IMR-90 (cell line): ENCODE measurements at regions not wholly inside any gene's neighbourhood (a gene's known extent, or its start where the extent isn't known, plus 50 kb on each side); places are given as distances from the start of the nearest gene placed in this dataset.
A peak's percentile ranks its signal among the peaks of the same experiment; 100 is the strongest.

ENCODE experiments used
- ATAC-seq: fragments of 200-7000 bp; cut with Tn5 transposase; 2 replicates; pipeline ENCODE4 v1.9.1; 2020; ENCODE audit warnings: low read depth, mild to moderate bottlenecking, moderate library complexity
- BruUV-seq: library from RNA; stranded (reverse); fragments of 400-500 nt; replicated peaks from 2 replicates; lab custom pipeline; 2021; lab: Mats Ljungman, UMichigan
- CTCF ChIA-PET: fragments of 300-600 bp; formaldehyde crosslinking; extraction: SDS; loops from one replicate; lab custom pipeline; 2021; ENCODE audit warnings: antibody characterized with exemption; lab: Yijun Ruan, JAX
- POLR2A ChIA-PET: fragments of 300-600 bp; sonication (Branson Sonifier 250); formaldehyde crosslinking; loops from one replicate; lab custom pipeline; 2022; ENCODE audit warnings: antibody characterized with exemption; ENCODE audit not compliant: unreplicated experiment; lab: Charles Lee
- DNase-seq: peaks from one replicate; pipeline ENCODE4 v3.0.0; 2013
- H2AFZ ChIP-seq: replicated peaks from 2 replicates; pipeline ENCODE3; 2013; ENCODE audit warnings: low read length, mild to moderate bottlenecking; ENCODE audit not compliant: poor library complexity
- H2AK5ac ChIP-seq: 2 replicates; pipeline ENCODE4 v1.6.1; 2013; ENCODE audit warnings: low read depth, low read length, inconsistent platforms
- H2AK9ac ChIP-seq: replicated peaks from 2 replicates; pipeline ENCODE3; 2013; ENCODE audit warnings: mild to moderate bottlenecking, low read depth, low read length, moderate library complexity; ENCODE audit not compliant: poor library complexity
- H2BK120ac ChIP-seq: 2 replicates; pipeline ENCODE4 v1.6.1; 2013; ENCODE audit warnings: low read depth, low read length, inconsistent platforms
- H2BK15ac ChIP-seq: 3 replicates; pipeline ENCODE4 v1.6.1; 2013; ENCODE audit warnings: low read depth, low read length, inconsistent platforms
- H2BK20ac ChIP-seq: 2 replicates; pipeline ENCODE4 v1.6.1; 2013; ENCODE audit warnings: low read depth, mild to moderate bottlenecking, inconsistent platforms, low read length, moderate library complexity
- H2BK5ac ChIP-seq: 2 replicates; pipeline ENCODE4 v1.6.1; 2013; ENCODE audit warnings: mild to moderate bottlenecking, low read depth, low read length, inconsistent platforms; ENCODE audit not compliant: poor library complexity, severe bottlenecking
- H3K14ac ChIP-seq: replicated peaks from 2 replicates; pipeline ENCODE4 v1.6.1; 2013; ENCODE audit warnings: low read depth, low read length, inconsistent platforms
- H3K18ac ChIP-seq: 2 replicates; pipeline ENCODE4 v1.6.1; 2013; ENCODE audit warnings: low read depth, low read length, control low read depth
- H3K23ac ChIP-seq: 2 replicates; pipeline ENCODE4 v1.6.1; 2013; ENCODE audit warnings: low read depth, low read length, inconsistent platforms
- H3K27ac ChIP-seq: 2 replicates; pipeline ENCODE4 v1.5.1; 2013; ENCODE audit warnings: mild to moderate bottlenecking, control low read depth, low read length; ENCODE audit not compliant: insufficient read depth
- H3K27me3 ChIP-seq: 2 replicates; pipeline ENCODE4 v1.6.1; 2013; ENCODE audit warnings: low read length; ENCODE audit not compliant: control insufficient read depth, insufficient read depth
- H3K36me3 ChIP-seq: 2 replicates; pipeline ENCODE4 v1.6.1; 2013; ENCODE audit warnings: low read length, mixed read lengths; ENCODE audit not compliant: control insufficient read depth, insufficient read depth
- H3K4ac ChIP-seq: 2 replicates; pipeline ENCODE4 v1.6.1; 2013; ENCODE audit warnings: low read depth, low read length, inconsistent platforms
- H3K4me1 ChIP-seq: 2 replicates; pipeline ENCODE4 v1.6.1; 2013; ENCODE audit warnings: low read length, mixed read lengths; ENCODE audit not compliant: control insufficient read depth, insufficient read depth
- H3K4me2 ChIP-seq: 2 replicates; pipeline ENCODE4 v1.6.1; 2013; ENCODE audit warnings: low read depth, mild to moderate bottlenecking, control low read depth, low read length, moderate library complexity
- H3K4me3 ChIP-seq: 2 replicates; pipeline ENCODE4 v1.5.1; 2013; ENCODE audit warnings: low read depth, mild to moderate bottlenecking, control low read depth, low read length, moderate library complexity; ENCODE audit not compliant: insufficient read depth
- H3K56ac ChIP-seq: 2 replicates; pipeline ENCODE4 v1.6.1; 2013; ENCODE audit warnings: low read length, inconsistent platforms; ENCODE audit not compliant: insufficient read depth; ENCODE audit errors: extremely low read depth
- H3K79me1 ChIP-seq, 2 experiments: 2 replicates each; pipeline ENCODE4 v1.6.1; 2013; ENCODE audit warnings: low read length in 2 of 2, inconsistent platforms in 1 of 2, low read depth in 1 of 2
- H3K9ac ChIP-seq: 2 replicates; pipeline ENCODE4 v1.6.1; 2013; ENCODE audit warnings: low read depth, low read length, control low read depth
- H3K9me1 ChIP-seq: 2 replicates; pipeline ENCODE4 v1.6.1; 2013; ENCODE audit warnings: low read length, inconsistent platforms; ENCODE audit not compliant: insufficient read depth
- H3K9me3 ChIP-seq: 2 replicates; pipeline ENCODE4 v1.6.1; 2013; ENCODE audit warnings: low read length; ENCODE audit not compliant: control insufficient read depth, insufficient read depth
- H4K20me1 ChIP-seq: 2 replicates; pipeline ENCODE4 v1.6.1; 2013; ENCODE audit warnings: low read length, inconsistent platforms; ENCODE audit not compliant: insufficient read depth
- H4K5ac ChIP-seq: 2 replicates; pipeline ENCODE4 v1.6.1; 2013; ENCODE audit warnings: mild to moderate bottlenecking, low read depth, low read length, control low read depth
- H4K8ac ChIP-seq, 2 experiments: 2 replicates each; pipeline ENCODE4 v1.6.1; 2013; ENCODE audit warnings: low read depth in 2 of 2, low read length in 2 of 2, control low read depth in 1 of 2, inconsistent platforms in 1 of 2
- H4K91ac ChIP-seq: 2 replicates; pipeline ENCODE4 v1.6.1; 2013; ENCODE audit warnings: low read depth, low read length, inconsistent platforms; ENCODE audit not compliant: insufficient read depth
- BHLHE40 ChIP-seq: fragments of 150-350 bp; IDR thresholded peaks from 2 replicates; pipeline ENCODE4 v1.6.1; 2016; ENCODE audit warnings: mild to moderate bottlenecking, low read depth, low read length
- MAZ ChIP-seq: IDR thresholded peaks from 2 replicates; pipeline ENCODE4 v1.6.1; 2012; ENCODE audit warnings: low read depth, mild to moderate bottlenecking, low read length, improper control_type of control experiment, moderate library complexity, borderline replicate concordance
- MXI1 ChIP-seq: IDR thresholded peaks from 2 replicates; pipeline ENCODE4 v1.6.1; 2012; ENCODE audit warnings: low read depth, mild to moderate bottlenecking, low read length, moderate library complexity, borderline replicate concordance
- POLR2A ChIP-seq: IDR thresholded peaks from 2 replicates; pipeline ENCODE4 v1.6.1; 2012; ENCODE audit warnings: mild to moderate bottlenecking, low read depth, low read length
- RAD21 ChIP-seq: IDR thresholded peaks from 2 replicates; pipeline ENCODE4 v1.6.1; 2012; ENCODE audit warnings: low read length, improper control_type of control experiment
- RCOR1 ChIP-seq: IDR thresholded peaks from 2 replicates; pipeline ENCODE4 v1.6.1; 2012; ENCODE audit warnings: mild to moderate bottlenecking, low read length, improper control_type of control experiment; ENCODE audit not compliant: insufficient replicate concordance
- RFX5 ChIP-seq: IDR thresholded peaks from 2 replicates; pipeline ENCODE4 v1.8.0; 2012; ENCODE audit warnings: low read depth, mild to moderate bottlenecking, low read length, moderate library complexity
- WGBS, 2 experiments: methylation state at CpG; one replicate each; pipeline versions ENCODE4 v1.1.5 to v1.1.7; 2013; ENCODE audit warnings: missing lambda C conversion rate in 2 of 2; ENCODE audit not compliant: insufficient read length in 1 of 2; ENCODE audit errors: extremely low coverage in 2 of 2; 5-methylcytosine and 5-hydroxymethylcytosine counted together
- dilution Hi-C: fragments of 300-500 bp; cut with HindIII; formaldehyde crosslinking; loops from one replicate; pipeline ENCODE4 v1.14.3; 2018; ENCODE audit warnings: low sequenced_read_pairs; ENCODE audit not compliant: unreplicated experiment
- in situ Hi-C: fragments of 300-500 bp; cut with MboI; formaldehyde crosslinking; loops from 3 replicates; pipeline ENCODE4 v1.14.3; 2019; ENCODE audit warnings: low sequenced_read_pairs, inconsistent platforms, mixed read lengths
- intact Hi-C: fragments of 100-400 bp; cut with micrococcal nuclease; formaldehyde crosslinking; loops from 2 replicates; pipeline ENCODE4 v1.10.0; 2022
- TF ChIP-seq, protein P1 (sequence below): fragments of 150-350 bp; IDR thresholded peaks from 2 replicates; pipeline ENCODE4 v1.6.1; 2016; ENCODE audit warnings: low read depth, mild to moderate bottlenecking, low read length, moderate library complexity, borderline replicate concordance
- TF ChIP-seq, protein P2 (sequence below): conservative IDR thresholded peaks from 2 replicates; pipeline ENCODE4 v1.5.1; 2012; ENCODE audit warnings: mild to moderate bottlenecking, low read depth, low read length, improper control_type of control experiment

GRCh38 chr5:159837860-159838259 lies 78.4 kb upstream of the ADRA1B start:
- Histone ChIP-seq H2BK20ac (peak overlapping the region; percentile 16; the same call in 1 of the 2 replicates), H4K5ac (no peak overlapping the region), H2AK5ac (no peak overlapping the region), H3K36me3 (no peaks in the 10 kb centered on the region), H3K27me3 (peaks cover 12% of the 10 kb centered on the region), H3K4me2 (no peak overlapping the region), H3K9me1 (no peaks in the 10 kb centered on the region), H2AFZ (no peak overlapping the region), H3K14ac (no peak overlapping the region; the same call in 1 of the 2 replicates), H3K23ac (no peak overlapping the region), H3K4ac (no peak overlapping the region), H3K56ac (no peak overlapping the region), H4K20me1 (no peaks in the 10 kb centered on the region), H3K4me1 (no peaks in the 10 kb centered on the region), H3K4me3 (no peak overlapping the region), H2BK15ac (0 out of 3 replicates have a peak overlapping the region, but pooled peaks have one; percentile 21), H3K18ac (no peak overlapping the region), H4K91ac (no peak overlapping the region), H3K79me1 (no peaks in the 10 kb centered on the region), H3K27ac (no peak overlapping the region), H3K9me3 (no peaks in the 10 kb centered on the region), H2BK5ac (no peak overlapping the region), H4K8ac (no peak overlapping the region), H3K9ac (no peak overlapping the region), H2BK120ac (0 out of 2 replicates have a peak overlapping the region, but pooled peaks have one; percentile 5), H2AK9ac (no peak overlapping the region)
- no TSS peak for BruUV-seq
- DNase-seq = no peak
- CTCF ChIA-PET = no interaction called here
- POLR2A ChIA-PET = no interaction called here
- TF ChIP-seq, protein P1, sequence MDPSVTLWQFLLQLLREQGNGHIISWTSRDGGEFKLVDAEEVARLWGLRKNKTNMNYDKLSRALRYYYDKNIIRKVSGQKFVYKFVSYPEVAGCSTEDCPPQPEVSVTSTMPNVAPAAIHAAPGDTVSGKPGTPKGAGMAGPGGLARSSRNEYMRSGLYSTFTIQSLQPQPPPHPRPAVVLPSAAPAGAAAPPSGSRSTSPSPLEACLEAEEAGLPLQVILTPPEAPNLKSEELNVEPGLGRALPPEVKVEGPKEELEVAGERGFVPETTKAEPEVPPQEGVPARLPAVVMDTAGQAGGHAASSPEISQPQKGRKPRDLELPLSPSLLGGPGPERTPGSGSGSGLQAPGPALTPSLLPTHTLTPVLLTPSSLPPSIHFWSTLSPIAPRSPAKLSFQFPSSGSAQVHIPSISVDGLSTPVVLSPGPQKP = no peak
- TF ChIP-seq RCOR1 = no peak
- no peak for TF ChIP-seq MAZ
- no peak for TF ChIP-seq MXI1
- no peak for TF ChIP-seq POLR2A
- TF ChIP-seq, protein P2, sequence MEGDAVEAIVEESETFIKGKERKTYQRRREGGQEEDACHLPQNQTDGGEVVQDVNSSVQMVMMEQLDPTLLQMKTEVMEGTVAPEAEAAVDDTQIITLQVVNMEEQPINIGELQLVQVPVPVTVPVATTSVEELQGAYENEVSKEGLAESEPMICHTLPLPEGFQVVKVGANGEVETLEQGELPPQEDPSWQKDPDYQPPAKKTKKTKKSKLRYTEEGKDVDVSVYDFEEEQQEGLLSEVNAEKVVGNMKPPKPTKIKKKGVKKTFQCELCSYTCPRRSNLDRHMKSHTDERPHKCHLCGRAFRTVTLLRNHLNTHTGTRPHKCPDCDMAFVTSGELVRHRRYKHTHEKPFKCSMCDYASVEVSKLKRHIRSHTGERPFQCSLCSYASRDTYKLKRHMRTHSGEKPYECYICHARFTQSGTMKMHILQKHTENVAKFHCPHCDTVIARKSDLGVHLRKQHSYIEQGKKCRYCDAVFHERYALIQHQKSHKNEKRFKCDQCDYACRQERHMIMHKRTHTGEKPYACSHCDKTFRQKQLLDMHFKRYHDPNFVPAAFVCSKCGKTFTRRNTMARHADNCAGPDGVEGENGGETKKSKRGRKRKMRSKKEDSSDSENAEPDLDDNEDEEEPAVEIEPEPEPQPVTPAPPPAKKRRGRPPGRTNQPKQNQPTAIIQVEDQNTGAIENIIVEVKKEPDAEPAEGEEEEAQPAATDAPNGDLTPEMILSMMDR = no peak
- TF ChIP-seq BHLHE40 = no peak
- TF ChIP-seq RAD21 = no peak
- TF ChIP-seq RFX5 = no peak
- in situ Hi-C loops (no loop called here), dilution Hi-C loops (no loop called here), intact Hi-C loops (no loop called here)
- no peak for ATAC-seq
- 85% methylated on average over 2 of the region's 2 CpGs; no CpG with 5 or more reads in 1 of the 2 experiments for WGBS, 2 experiments
